Caco-2 (cell line): ENCODE measurements at regions not wholly inside any gene's neighbourhood (a gene's known extent, or its start where the extent isn't known, plus 50 kb on each side); places are given as distances from the start of the nearest gene placed in this dataset.

Experiments
- BruUV-seq: library from RNA; stranded (reverse); fragments of 400-500 nt; replicated peaks from 2 replicates; lab custom pipeline; 2021; lab: Mats Ljungman, UMichigan
- CTCF ChIA-PET: fragments of 300-600 bp; sonication (Branson Sonifier 250); formaldehyde crosslinking; loops from one replicate; lab custom pipeline; 2022; ENCODE audit warnings: antibody characterized with exemption; lab: Charles Lee
- POLR2A ChIA-PET: fragments of 300-600 bp; sonication (Branson Sonifier 250); formaldehyde crosslinking; loops from one replicate; lab custom pipeline; 2022; ENCODE audit warnings: antibody characterized with exemption; lab: Charles Lee
- DNase-seq, 2 experiments: peaks; one replicate each; pipeline versions ENCODE4 v3.0.0 to v3.0.0-alpha.2; 2020 to 2022
- H3K27me3 ChIP-seq: replicated peaks from 2 replicates; pipeline ENCODE4 v1.6.0; 2011; ENCODE audit warnings: low read length; ENCODE audit not compliant: control insufficient read depth, insufficient read depth
- H3K36me3 ChIP-seq: 2 replicates; pipeline ENCODE4 v1.5.1; 2011; ENCODE audit warnings: low read length; ENCODE audit not compliant: control insufficient read depth, insufficient read depth
- H3K4me1 ChIP-seq: fragments of 250-450 bp; sonication (Bioruptor Pico); 2 replicates; pipeline ENCODE4 v1.5.1; 2020; ENCODE audit warnings: mild to moderate bottlenecking
- H3K4me3 ChIP-seq: 2 replicates; pipeline ENCODE4 v1.5.1; 2011; ENCODE audit warnings: low read depth, mild to moderate bottlenecking, control low read depth, low read length
- H3K9me3 ChIP-seq: fragments of 250-450 bp; sonication (Bioruptor Pico); 2 replicates; pipeline ENCODE4 v1.5.1; 2020; ENCODE audit warnings: mild to moderate bottlenecking, moderate library complexity
- H3K27ac Mint-ChIP-seq: one replicate; pipeline ENCODE4 v1.8.0; 2022; ENCODE audit warnings: mixed read lengths; ENCODE audit not compliant: unreplicated experiment
- H3K27me3 Mint-ChIP-seq: one replicate; pipeline ENCODE4 v1.8.0; 2022; ENCODE audit warnings: mixed read lengths; ENCODE audit not compliant: insufficient read depth, unreplicated experiment
- H3K36me3 Mint-ChIP-seq: one replicate; pipeline ENCODE4 v1.8.0; 2022; ENCODE audit warnings: mild to moderate bottlenecking, mixed read lengths; ENCODE audit not compliant: insufficient read depth, unreplicated experiment
- H3K4me1 Mint-ChIP-seq: one replicate; pipeline ENCODE4 v1.8.0; 2022; ENCODE audit warnings: low read depth, mixed read lengths; ENCODE audit not compliant: unreplicated experiment
- H3K4me3 Mint-ChIP-seq: one replicate; pipeline ENCODE4 v1.8.0; 2022; ENCODE audit warnings: mild to moderate bottlenecking, moderate library complexity, mixed read lengths; ENCODE audit not compliant: unreplicated experiment
- H3K9me3 Mint-ChIP-seq: one replicate; pipeline ENCODE4 v1.8.0; 2022; ENCODE audit warnings: mixed read lengths; ENCODE audit not compliant: unreplicated experiment
- CTCF ChIP-seq, 2 experiments: fragments of 200-600 bp in 1 of 2; IDR thresholded peaks; 1 replicate in 1 of 2; 2 replicates in 1 of 2; pipeline versions ENCODE4 v1.5.1 to v1.8.0; 2011 to 2022; ENCODE audit warnings: antibody characterized with exemption in 1 of 2, control low read depth in 1 of 2, inconsistent platforms in 1 of 2, low read depth in 1 of 2, low read length in 1 of 2, mild to moderate bottlenecking in 1 of 2, moderate library complexity in 1 of 2; ENCODE audit not compliant: insufficient read depth in 1 of 2, severe bottlenecking in 1 of 2, unreplicated experiment in 1 of 2
- intact Hi-C: fragments of 100-400 bp; cut with micrococcal nuclease; formaldehyde crosslinking; loops from one replicate; pipeline ENCODE4 v1.10.0; 2022; ENCODE audit not compliant: unreplicated experiment

DNA sequence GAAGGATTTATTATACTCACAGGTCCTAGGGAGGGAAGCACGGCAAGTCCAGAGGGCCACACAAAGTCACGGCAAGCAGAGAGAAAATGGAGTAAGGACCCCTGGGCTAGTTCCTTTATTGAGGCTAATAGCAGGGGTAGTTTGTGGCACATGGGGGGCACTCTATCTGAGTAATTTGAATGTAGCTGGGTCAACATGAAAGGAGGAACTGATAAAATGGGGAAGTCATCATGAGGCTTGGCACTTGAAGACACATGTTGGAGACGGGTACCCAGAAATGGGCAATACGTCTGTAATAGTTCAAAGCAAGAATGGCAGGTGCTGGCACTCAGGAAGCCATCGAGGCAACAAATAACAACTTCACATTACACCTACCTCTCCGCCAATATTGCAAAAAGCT lies 1136.4 kb downstream of the MRPL39 start:
- Histone ChIP-seq H3K9me3 (no peaks in the 10 kb centered on the region), H3K27me3 (no peaks in the 10 kb centered on the region), H3K4me3 (no peak overlapping the region), H3K4me1 (no peaks in the 10 kb centered on the region), H3K36me3 (no peaks in the 10 kb centered on the region)
- H3K4me1 Mint-ChIP-seq, result no peaks in the 10 kb centered on the region
- DNase-seq, result no peak
- no peaks in the 10 kb centered on the region for H3K36me3 Mint-ChIP-seq
- no peak overlapping the region for H3K27ac Mint-ChIP-seq
- intact Hi-C loops, result no loop called here
- no peaks in the 10 kb centered on the region for H3K27me3 Mint-ChIP-seq
- H3K4me3 Mint-ChIP-seq, result no peak overlapping the region
- no TSS peak for BruUV-seq
- CTCF ChIA-PET, result no interaction called here
- POLR2A ChIA-PET, result no interaction called here
- TF ChIP-seq CTCF (IDR thresholded peaks at IDR 0.05; ENCODE audit: insufficient read depth in 1 of 2, low read depth in 1 of 2, low read length in 1 of 2, severe bottlenecking in 1 of 2, unreplicated experiment in 1 of 2), result no peak
- H3K9me3 Mint-ChIP-seq, result no peaks in the 10 kb centered on the region

DNA sequence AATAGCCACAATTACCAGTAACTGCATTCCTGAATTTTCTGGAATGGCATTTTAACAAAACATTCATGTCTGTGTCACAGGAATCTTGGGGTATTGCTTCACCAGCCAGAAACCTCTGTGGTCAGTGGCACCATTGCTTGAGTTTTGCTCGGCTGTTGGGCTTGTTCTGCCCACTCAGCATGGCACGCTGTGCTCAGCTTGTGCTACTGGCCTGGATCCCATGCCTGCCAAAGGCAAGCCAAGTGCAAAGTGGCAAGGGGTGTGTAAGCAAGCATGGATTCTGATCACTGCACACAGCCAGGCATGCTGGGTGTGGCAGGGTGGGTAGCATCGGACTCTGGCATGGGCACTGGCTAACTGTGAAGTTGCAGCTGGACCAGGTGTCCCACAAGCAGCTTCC lies 1150.9 kb downstream of the MRPL39 start:
- ChIA-PET CTCF (no interaction called here), POLR2A (no interaction called here)
- Mint-ChIP-seq H3K27me3 (no peaks in the 10 kb centered on the region), H3K9me3 (no peaks in the 10 kb centered on the region), H3K4me1 (no peaks in the 10 kb centered on the region), H3K4me3 (no peak overlapping the region), H3K36me3 (no peaks in the 10 kb centered on the region), H3K27ac (no peak overlapping the region)
- no peak overlapping the region for H3K4me3 ChIP-seq
- H3K27me3 ChIP-seq, result no peaks in the 10 kb centered on the region
- intact Hi-C loops, result no loop called here
- H3K36me3 ChIP-seq, result no peaks in the 10 kb centered on the region
- no peaks in the 10 kb centered on the region for H3K4me1 ChIP-seq
- no peaks in the 10 kb centered on the region for H3K9me3 ChIP-seq
- DNase-seq, result no peak
- no peak for TF ChIP-seq CTCF (IDR thresholded peaks at IDR 0.05; ENCODE audit: insufficient read depth in 1 of 2, low read depth in 1 of 2, low read length in 1 of 2, severe bottlenecking in 1 of 2, unreplicated experiment in 1 of 2)
- no TSS peak for BruUV-seq

DNA sequence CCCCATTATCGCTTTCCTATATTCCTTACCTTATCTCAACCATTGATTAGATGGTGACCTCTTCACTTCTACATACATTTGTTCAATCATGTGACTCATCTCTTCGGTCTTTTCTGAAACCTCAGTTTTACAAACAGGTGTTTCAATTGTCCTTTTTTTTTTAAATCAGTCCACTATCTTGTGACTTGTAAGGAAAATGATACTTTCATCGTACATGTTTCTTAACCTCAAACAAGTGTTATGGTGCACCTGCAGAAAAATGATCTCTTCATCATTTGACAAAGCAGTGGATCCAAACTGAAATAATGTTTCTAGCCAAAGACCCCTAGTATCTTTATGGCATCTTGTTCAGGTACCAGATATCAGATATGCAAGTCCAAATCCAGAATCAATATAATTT lies 1157.2 kb downstream of the MRPL39 start:
- Mint-ChIP-seq H3K36me3 (no peaks in the 10 kb centered on the region), H3K9me3 (no peaks in the 10 kb centered on the region), H3K4me3 (no peak overlapping the region), H3K4me1 (no peaks in the 10 kb centered on the region), H3K27ac (no peak overlapping the region), H3K27me3 (no peaks in the 10 kb centered on the region)
- POLR2A ChIA-PET, result no interaction called here
- CTCF ChIA-PET, result no interaction called here
- no peak for TF ChIP-seq CTCF (IDR thresholded peaks at IDR 0.05; ENCODE audit: insufficient read depth in 1 of 2, low read depth in 1 of 2, low read length in 1 of 2, severe bottlenecking in 1 of 2, unreplicated experiment in 1 of 2)
- Histone ChIP-seq H3K36me3 (no peaks in the 10 kb centered on the region), H3K4me3 (no peak overlapping the region), H3K27me3 (no peaks in the 10 kb centered on the region), H3K4me1 (no peaks in the 10 kb centered on the region), H3K9me3 (no peaks in the 10 kb centered on the region)
- no TSS peak for BruUV-seq
- intact Hi-C loops, result no loop called here
- no peak for DNase-seq
